ENCODE measurements at regions not wholly inside any gene's neighbourhood (a gene's known extent, or its start where the extent isn't known, plus 50 kb on each side); places are given as distances from the start of the nearest gene placed in this dataset.

GRCh38 chr5:158178535-158178934, 319.6 kb upstream of the CLINT1 start:
- no peak for DNase-seq

DNA sequence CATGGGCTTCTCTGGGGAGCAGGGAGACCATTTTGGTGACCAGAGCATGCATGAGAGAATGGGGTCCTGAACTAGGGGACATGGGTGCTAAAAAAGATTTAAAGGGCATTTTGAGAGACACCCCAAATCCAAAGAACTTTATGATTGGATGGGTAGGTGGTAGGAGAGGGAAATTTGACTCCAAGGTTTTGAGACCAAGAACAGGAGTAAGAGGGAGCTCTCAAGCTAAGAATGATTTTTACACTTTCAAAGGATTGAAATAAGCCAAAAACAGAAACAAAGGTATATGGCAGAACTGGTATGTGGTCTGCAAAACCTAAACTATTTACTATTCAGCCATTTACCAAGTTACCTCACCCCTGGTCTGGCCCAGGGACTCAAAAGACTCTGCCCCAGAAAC, 318.2 kb upstream of the CLINT1 start:
- DNase-seq = no peak

DNA sequence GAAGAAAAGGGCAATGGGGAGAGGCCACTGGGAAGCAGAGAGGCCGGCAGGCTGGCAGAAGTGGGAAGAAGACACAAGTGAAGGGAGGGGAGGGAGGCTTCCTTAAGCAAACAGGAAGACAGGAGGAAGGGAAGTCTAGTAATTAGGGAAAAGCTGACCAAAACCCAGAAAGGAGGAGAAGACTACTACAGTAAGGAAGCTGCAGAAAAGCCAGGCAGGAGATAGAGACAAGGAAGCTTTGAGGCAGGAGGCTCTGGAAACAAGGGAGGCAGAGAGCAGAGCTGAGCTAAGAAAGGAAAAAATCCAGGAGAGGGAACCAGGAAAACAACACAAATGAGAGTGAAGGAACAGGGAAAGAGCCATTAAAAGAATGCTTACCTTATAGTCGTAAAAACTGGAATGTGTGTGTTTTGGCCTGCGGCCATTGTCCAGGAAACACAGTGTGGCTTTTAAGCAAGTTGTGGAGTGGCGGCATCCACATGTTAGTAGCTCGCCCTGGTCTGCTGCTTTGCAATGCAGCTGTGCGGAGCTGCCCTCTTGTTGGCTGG, 317.1 kb upstream of the CLINT1 start:
- DNase-seq = peak; percentile 14

GRCh38 chr5:158174918-158175851, 316.2 kb upstream of the CLINT1 start:
- DNase-seq = peak; percentile 81

GRCh38 chr5:158174026-158174425, 315.1 kb upstream of the CLINT1 start:
- no peak for DNase-seq

GRCh38 chr5:158172005-158172404, 313.1 kb upstream of the CLINT1 start:
- DNase-seq = no peak

- no peak for DNase-seq
Measured at GRCh38 chr5:158170534-158170933, 311.6 kb upstream of the CLINT1 start.

GRCh38 chr5:158170060-158170459, 311.1 kb upstream of the CLINT1 start:
- DNase-seq = peak; percentile 19

- DNase-seq = no peak
Measured at GRCh38 chr5:158166424-158166823, 307.5 kb upstream of the CLINT1 start.

DNA sequence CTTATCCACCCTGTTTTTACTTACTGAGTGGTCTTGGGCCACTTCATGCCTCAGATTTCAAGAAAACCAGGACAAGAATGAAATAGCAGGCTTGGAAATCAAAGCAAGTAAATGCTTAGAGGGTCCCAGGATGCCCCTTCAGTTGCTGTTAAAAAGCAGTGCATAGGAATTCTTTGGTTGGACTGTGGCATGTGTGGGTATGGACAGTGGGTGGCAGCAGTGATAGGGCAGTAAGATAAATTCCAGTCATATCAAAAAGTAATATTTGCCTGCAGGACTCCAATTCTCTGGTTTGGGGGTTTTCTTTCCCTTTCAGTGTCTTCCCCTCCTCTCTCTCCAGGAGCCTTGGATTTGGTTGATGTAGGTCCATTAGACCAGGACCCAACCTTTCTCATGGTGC, 306.7 kb upstream of the CLINT1 start:
- no peak for DNase-seq

GRCh38 chr5:158164296-158165047, 305.5 kb upstream of the CLINT1 start:
- no peak for DNase-seq

DNA sequence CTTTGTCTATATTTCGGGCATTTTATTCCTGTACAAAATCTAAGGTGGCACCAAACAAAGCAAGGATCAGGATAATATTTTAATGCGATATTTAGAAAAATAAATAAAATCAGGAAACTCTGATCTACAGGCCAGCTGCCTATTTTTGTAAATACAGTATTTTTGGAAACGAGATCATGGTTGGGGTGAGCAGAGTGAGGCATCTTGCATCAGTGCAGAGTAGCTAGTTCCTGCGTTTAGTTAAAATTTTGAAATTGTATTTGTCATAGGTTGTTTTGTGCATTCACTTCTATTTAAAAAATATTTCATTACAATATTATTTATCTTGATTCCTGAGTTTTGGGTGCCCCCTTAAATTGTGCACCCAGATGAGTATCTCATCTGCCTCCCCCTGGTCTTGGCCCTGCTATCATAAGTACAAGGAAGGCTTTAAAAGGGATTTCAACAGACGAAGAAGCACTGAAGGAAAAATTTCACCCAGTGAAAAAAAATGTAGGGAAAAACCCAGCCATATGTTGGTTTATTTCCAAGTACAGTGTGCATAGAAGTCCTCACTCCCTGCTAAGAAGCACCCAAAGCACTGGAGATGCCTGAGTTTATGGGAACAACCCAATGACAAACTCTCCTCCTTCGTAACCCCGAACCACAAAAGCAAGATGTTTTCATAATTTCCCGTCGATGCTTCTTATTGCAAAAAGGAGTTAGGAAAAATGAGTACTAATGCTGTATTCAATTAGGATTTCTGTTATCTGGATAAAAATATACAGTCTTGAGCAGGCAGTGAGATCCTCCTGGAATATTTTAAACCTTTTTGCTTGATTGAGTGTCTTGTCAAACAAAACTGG, 304.7 kb upstream of the CLINT1 start:
- DNase-seq = no peak

- no peak for DNase-seq
Measured at GRCh38 chr5:158162479-158163034, 303.6 kb upstream of the CLINT1 start.

- no peak for DNase-seq
Measured at GRCh38 chr5:158162026-158162425, 303.1 kb upstream of the CLINT1 start.

DNA sequence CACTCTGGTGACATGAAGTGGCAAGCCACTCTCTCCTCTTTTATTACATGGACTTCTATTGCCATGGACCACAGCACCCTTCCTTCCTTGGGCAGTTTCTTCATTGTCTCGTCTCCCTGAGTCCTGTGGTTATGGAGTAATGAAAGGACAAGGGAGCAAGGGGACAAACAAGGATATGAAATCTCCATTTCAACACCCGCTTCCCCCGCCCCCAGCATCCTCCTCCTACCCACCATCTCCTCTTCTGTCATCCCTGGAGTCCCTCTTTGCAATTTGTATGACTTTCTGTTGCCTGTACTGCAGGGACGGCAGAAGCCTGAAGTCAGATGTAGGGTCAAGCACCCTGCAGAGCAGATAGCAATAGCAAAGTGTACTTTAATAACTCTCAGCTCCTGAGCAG, 300.7 kb upstream of the CLINT1 start:
- DNase-seq = no peak

- no peak for DNase-seq
Measured at GRCh38 chr5:158155811-158156505, 297.0 kb upstream of the CLINT1 start.

DNA sequence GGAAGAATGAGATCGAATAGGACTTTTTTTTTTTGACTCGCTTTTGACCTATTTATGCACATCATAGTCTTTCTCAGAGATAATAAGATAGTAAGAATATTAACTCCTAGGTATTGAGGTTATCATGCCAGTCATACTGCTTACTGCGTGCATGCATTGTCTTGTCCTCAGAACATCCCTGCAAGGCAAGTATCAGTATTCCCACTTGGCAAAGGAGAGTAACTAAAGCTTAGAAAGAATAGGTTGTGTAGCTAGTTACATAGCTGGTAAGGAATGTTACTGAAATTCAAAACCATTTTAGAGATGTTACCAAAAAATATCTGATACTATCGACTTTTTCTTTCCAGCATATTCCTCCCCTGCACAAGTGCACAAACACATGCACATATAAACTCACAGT, 296.1 kb upstream of the CLINT1 start:
- DNase-seq = no peak

DNA sequence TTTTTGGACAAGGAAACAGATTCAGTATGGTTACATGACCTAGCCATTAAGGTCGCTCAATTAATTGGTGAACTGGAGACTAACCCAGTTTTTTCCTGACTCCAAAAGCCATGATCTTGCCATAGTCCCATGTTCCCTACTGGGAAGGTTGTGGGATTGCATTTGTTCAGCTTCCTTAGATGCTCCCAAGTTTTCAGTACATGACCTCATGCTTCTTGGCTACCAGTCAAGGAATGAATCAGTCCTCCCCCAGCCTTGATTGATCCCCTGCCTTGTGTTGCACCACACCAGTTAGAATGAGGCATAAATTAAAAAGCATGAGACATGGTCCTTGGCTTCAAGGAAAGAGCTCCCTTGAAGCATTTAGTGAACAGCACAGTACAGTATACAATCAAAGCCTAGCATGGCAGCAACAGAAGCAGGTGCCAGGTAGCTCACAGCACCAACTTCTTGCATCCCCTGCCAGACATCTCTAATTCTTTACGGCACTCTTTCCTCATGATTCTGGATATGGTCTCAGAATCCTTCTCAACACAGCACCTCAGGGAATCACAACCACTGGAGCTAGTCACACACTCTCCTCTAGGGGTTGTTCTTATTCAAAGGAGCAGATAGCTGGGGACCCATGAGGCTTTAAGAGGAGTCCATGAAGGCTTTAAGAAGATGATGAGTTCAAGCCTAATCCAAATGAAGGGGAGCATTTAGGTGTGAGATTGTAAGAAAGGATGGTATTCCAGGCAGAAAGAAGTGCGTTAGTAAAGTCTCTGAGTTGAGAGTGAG, 295.5 kb upstream of the CLINT1 start:
- DNase-seq = no peak

DNA sequence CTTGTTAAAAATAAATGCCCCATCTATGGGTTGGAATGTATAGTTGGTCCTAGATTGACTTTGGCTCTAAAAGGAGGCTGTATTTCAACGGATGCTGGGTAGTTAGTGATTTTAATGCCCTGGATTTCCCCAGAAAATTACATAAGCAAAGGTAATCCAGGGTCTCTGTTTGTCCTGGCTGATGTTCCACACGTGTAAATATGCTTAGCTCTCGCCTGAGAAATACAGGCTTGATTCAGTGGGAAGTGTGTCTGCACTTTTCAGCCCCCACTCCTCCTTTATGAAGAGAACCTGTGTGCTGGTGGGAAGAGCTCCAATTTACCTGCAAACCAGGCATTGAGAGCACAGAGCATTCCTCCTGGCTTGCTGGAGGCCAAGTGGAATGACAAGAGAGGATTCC, 294.6 kb upstream of the CLINT1 start:
- no peak for DNase-seq

- no peak for DNase-seq
Measured at GRCh38 chr5:158152136-158152535, 293.2 kb upstream of the CLINT1 start.

- no peak for DNase-seq
Measured at GRCh38 chr5:158147227-158147626, 288.3 kb upstream of the CLINT1 start.

Measured in DMS53 (cell line).